ENCODE measurements at regions not wholly inside any gene's neighbourhood (a gene's known extent, or its start where the extent isn't known, plus 50 kb on each side); places are given as distances from the start of the nearest gene placed in this dataset.

- DNase-seq = no peak
- Histone ChIP-seq H3K4me3 (no peak overlapping the region), H3K9me3 (no peaks in the 10 kb centered on the region), H3K27me3 (no peaks in the 10 kb centered on the region), H3K36me3 (ENCODE audit: low read depth, missing control alignments) (no peaks in the 10 kb centered on the region), H3K27ac (peak overlapping the region; percentile 44 to 67), H3K4me1 (peaks cover 92% of the 10 kb centered on the region)
- intact Hi-C loops (cut with DNase I; ENCODE audit: low total_unique reads) = no loop called here
- WGBS, 2 donors = 73 to 82% methylated on average over 9 to 16 of the region's 16 CpGs
- TF ChIP-seq CTCF (IDR thresholded peaks at IDR 0.05) (no peak), POLR2A (IDR thresholded peaks at IDR 0.05) (no peak)
Measured at GRCh38 chr16:85378145-85379040, 234.7 kb upstream of the GSE1 start.

GRCh38 chr16:85379041-85380001 lies 233.8 kb upstream of the GSE1 start:
- DNase-seq = no peak
- H3K4me3 ChIP-seq = no peak overlapping the region
- no peaks in the 10 kb centered on the region for H3K36me3 ChIP-seq (ENCODE audit: low read depth, missing control alignments)
- H3K9me3 ChIP-seq = no peaks in the 10 kb centered on the region
- peaks cover 99% of the 10 kb centered on the region for H3K4me1 ChIP-seq
- TF ChIP-seq CTCF (IDR thresholded peaks at IDR 0.05) (no peak), POLR2A (IDR thresholded peaks at IDR 0.05) (no peak)
- WGBS, 2 donors = 67 to 68% methylated on average over 10 to 15 of the region's 15 CpGs
- H3K27me3 ChIP-seq = no peaks in the 10 kb centered on the region
- intact Hi-C loops (cut with DNase I; ENCODE audit: low total_unique reads) = no loop called here
- peak overlapping the region; percentile 33 to 67 for H3K27ac ChIP-seq

GRCh38 chr16:85380002-85380395 lies 233.1 kb upstream of the GSE1 start:
- Histone ChIP-seq H3K27ac (peak overlapping the region; percentile 33 to 67), H3K9me3 (no peaks in the 10 kb centered on the region), H3K36me3 (ENCODE audit: low read depth, missing control alignments) (no peaks in the 10 kb centered on the region), H3K4me1 (peaks cover 99% of the 10 kb centered on the region), H3K27me3 (no peaks in the 10 kb centered on the region), H3K4me3 (no peak overlapping the region)
- no peak for DNase-seq
- no peak for TF ChIP-seq POLR2A (IDR thresholded peaks at IDR 0.05)
- no peak for TF ChIP-seq CTCF (IDR thresholded peaks at IDR 0.05)
- WGBS, 2 donors = 38 to 50% methylated on average over 2 of the region's 2 CpGs
- intact Hi-C loops (cut with DNase I; ENCODE audit: low total_unique reads) = no loop called here

- peak overlapping the region in 1 of 2 donors; percentile 67 for H3K27ac ChIP-seq
Measured at GRCh38 chr16:85380905-85381737, 232.0 kb upstream of the GSE1 start.

More at GRCh38 chr16:85380905-85381737, 232.0 kb upstream of the GSE1 start:
- intact Hi-C loops (cut with DNase I; ENCODE audit: low total_unique reads) = no loop called here
- no peaks in the 10 kb centered on the region for H3K9me3 ChIP-seq
- no peak for DNase-seq
- TF ChIP-seq CTCF (IDR thresholded peaks at IDR 0.05) = no peak
- no peak for TF ChIP-seq POLR2A (IDR thresholded peaks at IDR 0.05)
- 75 to 88% methylated on average over 19 of the region's 19 CpGs for WGBS, 2 donors
- peaks cover 96% of the 10 kb centered on the region for H3K4me1 ChIP-seq
- no peak overlapping the region for H3K4me3 ChIP-seq
- no peaks in the 10 kb centered on the region for H3K27me3 ChIP-seq
- H3K36me3 ChIP-seq (ENCODE audit: low read depth, missing control alignments) = no peaks in the 10 kb centered on the region
